SU-DHL-6 (cell line): ENCODE measurements at regions not wholly inside any gene's neighbourhood (a gene's known extent, or its start where the extent isn't known, plus 50 kb on each side); places are given as distances from the start of the nearest gene placed in this dataset.

Source experiments
- EZH2phosphoT487 ChIP-seq: fragments of 200-600 bp; sonication (generic), shearing (Covaris generic); conservative IDR thresholded peaks from 2 replicates; pipeline ENCODE4 v1.6.1; 2018; ENCODE audit warnings: mild to moderate bottlenecking, antibody characterized with exemption, low read length, moderate library complexity, mixed read lengths
- TF ChIP-seq, protein P1 (sequence below): fragments of 200-600 bp; sonication (generic); IDR thresholded peaks from one replicate; pipeline ENCODE4 v1.5.1; 2017; ENCODE audit warnings: antibody characterized with exemption, mild to moderate bottlenecking, low read length, moderate library complexity; ENCODE audit not compliant: insufficient read depth, poor library complexity, severe bottlenecking

DNA sequence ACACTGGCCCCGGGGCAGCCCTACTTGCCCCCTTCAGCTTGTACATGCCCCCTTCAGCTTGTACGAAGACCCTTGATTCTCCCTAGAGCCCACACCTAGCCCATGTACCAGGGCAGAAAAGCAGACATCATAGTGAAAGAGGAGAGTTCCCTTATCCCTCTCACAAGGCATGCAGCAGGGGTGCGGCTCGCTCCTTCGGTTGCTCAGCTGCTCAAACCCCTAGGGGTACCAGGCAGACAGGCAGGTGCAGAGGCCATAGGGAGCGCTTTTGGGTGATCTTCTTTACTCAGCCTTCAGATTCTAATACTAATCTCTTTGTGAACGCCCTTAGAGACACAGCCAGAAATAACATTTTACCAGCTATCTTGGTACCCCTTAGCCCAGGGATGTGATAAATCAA, 286.3 kb downstream of the NPIPA8 start:
- TF ChIP-seq, protein P1, sequence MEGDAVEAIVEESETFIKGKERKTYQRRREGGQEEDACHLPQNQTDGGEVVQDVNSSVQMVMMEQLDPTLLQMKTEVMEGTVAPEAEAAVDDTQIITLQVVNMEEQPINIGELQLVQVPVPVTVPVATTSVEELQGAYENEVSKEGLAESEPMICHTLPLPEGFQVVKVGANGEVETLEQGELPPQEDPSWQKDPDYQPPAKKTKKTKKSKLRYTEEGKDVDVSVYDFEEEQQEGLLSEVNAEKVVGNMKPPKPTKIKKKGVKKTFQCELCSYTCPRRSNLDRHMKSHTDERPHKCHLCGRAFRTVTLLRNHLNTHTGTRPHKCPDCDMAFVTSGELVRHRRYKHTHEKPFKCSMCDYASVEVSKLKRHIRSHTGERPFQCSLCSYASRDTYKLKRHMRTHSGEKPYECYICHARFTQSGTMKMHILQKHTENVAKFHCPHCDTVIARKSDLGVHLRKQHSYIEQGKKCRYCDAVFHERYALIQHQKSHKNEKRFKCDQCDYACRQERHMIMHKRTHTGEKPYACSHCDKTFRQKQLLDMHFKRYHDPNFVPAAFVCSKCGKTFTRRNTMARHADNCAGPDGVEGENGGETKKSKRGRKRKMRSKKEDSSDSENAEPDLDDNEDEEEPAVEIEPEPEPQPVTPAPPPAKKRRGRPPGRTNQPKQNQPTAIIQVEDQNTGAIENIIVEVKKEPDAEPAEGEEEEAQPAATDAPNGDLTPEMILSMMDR = no peak
- no peak for TF ChIP-seq EZH2phosphoT487
